Right cardiac atrium (tissue), 5 donors: ENCODE measurements at regions not wholly inside any gene's neighbourhood (a gene's known extent, or its start where the extent isn't known, plus 50 kb on each side); places are given as distances from the start of the nearest gene placed in this dataset.

ENCODE experiments used
- ATAC-seq, 2 donors: fragments of 200-7000 bp; cut with Tn5 transposase; one replicate each; pipeline versions ENCODE4 v1.8.0 to v1.9.1; 2020; ENCODE audit warnings: moderate library complexity in 2 of 2, mild to moderate bottlenecking in 1 of 2
- DNase-seq, 3 donors: peaks; one replicate each; pipeline ENCODE4 v3.0.0-alpha.2; 2020
- H3K27ac ChIP-seq: one replicate; pipeline ENCODE4 v1.5.1; 2013; ENCODE audit warnings: mild to moderate bottlenecking, low read length, control low read depth, moderate library complexity
- H3K27me3 ChIP-seq: one replicate; pipeline ENCODE4 v1.6.1; 2013; ENCODE audit not compliant: control insufficient read depth, insufficient read depth
- H3K4me1 ChIP-seq: one replicate; pipeline ENCODE4 v1.6.1; 2013; ENCODE audit warnings: low read length; ENCODE audit not compliant: control insufficient read depth, insufficient read depth
- H3K4me3 ChIP-seq: one replicate; pipeline ENCODE4 v1.5.1; 2013; ENCODE audit warnings: low read length, control low read depth
- H3K9me3 ChIP-seq: one replicate; pipeline ENCODE4 v1.6.1; 2013; ENCODE audit warnings: low read length; ENCODE audit not compliant: control insufficient read depth
- WGBS: extraction: QIAGEN DNeasy Blood & Tissue Kit; methylation state at CpG from one replicate; pipeline ENCODE4 v1.1.7; 2013; 5-methylcytosine and 5-hydroxymethylcytosine counted together
- intact Hi-C, 4 donors: fragments of 100-400 bp; cut with DNase I; formaldehyde crosslinking; loops; one replicate each; pipeline versions ENCODE4 v1.11.0 to v1.14.0; 2022 to 2023
- donor health status: healthy with polysubstance abuse.
- donor health status: DM: no; HTN: yes; CAD: no.
- donor health status: DM: no; HTN: no; CAD: no.
- donor health status: DM: no; HTN: yes; CAD: no; lungs with severe emphysema.
- donor health status: DM: yes; HTN: yes; CAD: no.

GRCh38 chr2:128472789-128473174, 154.1 kb upstream of the HS6ST1 start:
- intact Hi-C loops, result no loop called here
- peak; percentile 47 to 51 for ATAC-seq
- Histone ChIP-seq H3K27ac (no peak overlapping the region), H3K9me3 (peaks cover 4% of the 10 kb centered on the region), H3K4me1 (peaks cover 2% of the 10 kb centered on the region), H3K27me3 (no peaks in the 10 kb centered on the region), H3K4me3 (peak overlapping the region; percentile 19)
- DNase-seq, result no peak
- 11% methylated on average over 5 of the region's 5 CpGs for WGBS

- DNase-seq, result peak; percentile 70 to 82 (median 76)
- peaks cover 4% of the 10 kb centered on the region for H3K9me3 ChIP-seq
- H3K4me1 ChIP-seq, result peaks cover 2% of the 10 kb centered on the region
- 16% methylated on average over 26 of the region's 26 CpGs for WGBS
- ATAC-seq, result peak; percentile 82 to 87
- no peaks in the 10 kb centered on the region for H3K27me3 ChIP-seq
- H3K4me3 ChIP-seq, result peak overlapping the region; percentile 19
- peak overlapping the region; percentile 20 for H3K27ac ChIP-seq
- intact Hi-C loops, result no loop called here
Observed at GRCh38 chr2:128473175-128474035, 154.7 kb upstream of the HS6ST1 start.

GRCh38 chr2:128474036-128474955, 155.6 kb upstream of the HS6ST1 start:
- Histone ChIP-seq H3K27ac (no peak overlapping the region), H3K4me3 (no peak overlapping the region), H3K27me3 (no peaks in the 10 kb centered on the region), H3K4me1 (peaks cover 2% of the 10 kb centered on the region), H3K9me3 (peaks cover 4% of the 10 kb centered on the region)
- intact Hi-C loops, result no loop called here
- WGBS, result 77% methylated on average over 10 of the region's 10 CpGs
- no peak for DNase-seq
- ATAC-seq, result peak; percentile 3 to 9

GRCh38 chr2:128474962-128475361, 156.3 kb upstream of the HS6ST1 start:
- H3K27ac ChIP-seq, result no peak overlapping the region
- peaks cover 2% of the 10 kb centered on the region for H3K4me1 ChIP-seq
- peaks cover under 1% of the 10 kb centered on the region for H3K9me3 ChIP-seq
- intact Hi-C loops, result no loop called here
- DNase-seq (no peak), ATAC-seq (no peak)
- 93% methylated on average over 5 of the region's 5 CpGs for WGBS
- H3K27me3 ChIP-seq, result no peaks in the 10 kb centered on the region
- no peak overlapping the region for H3K4me3 ChIP-seq

- Histone ChIP-seq H3K27ac (no peak overlapping the region), H3K9me3 (no peaks in the 10 kb centered on the region), H3K4me3 (no peak overlapping the region), H3K4me1 (peaks cover 2% of the 10 kb centered on the region), H3K27me3 (no peaks in the 10 kb centered on the region)
- ATAC-seq (no peak), DNase-seq (no peak)
- intact Hi-C loops, result no loop called here
- WGBS, result 92% methylated on average over 17 of the region's 17 CpGs
Observed at GRCh38 chr2:128475427-128476211, 157.0 kb upstream of the HS6ST1 start.

- Histone ChIP-seq H3K4me1 (peaks cover 2% of the 10 kb centered on the region), H3K4me3 (no peak overlapping the region), H3K9me3 (no peaks in the 10 kb centered on the region), H3K27me3 (no peaks in the 10 kb centered on the region), H3K27ac (no peak overlapping the region)
- 92% methylated on average over 12 of the region's 12 CpGs for WGBS
- ATAC-seq (no peak), DNase-seq (no peak)
- intact Hi-C loops, result no loop called here
Observed at GRCh38 chr2:128477026-128477820, 158.6 kb upstream of the HS6ST1 start.

GRCh38 chr2:128477891-128478290, 159.2 kb upstream of the HS6ST1 start:
- Histone ChIP-seq H3K27me3 (no peaks in the 10 kb centered on the region), H3K27ac (no peak overlapping the region), H3K9me3 (no peaks in the 10 kb centered on the region), H3K4me3 (no peak overlapping the region), H3K4me1 (peaks cover 2% of the 10 kb centered on the region)
- ATAC-seq (no peak), DNase-seq (no peak)
- intact Hi-C loops, result no loop called here
- WGBS, result 97% methylated on average over 2 of the region's 2 CpGs

- Histone ChIP-seq H3K4me1 (no peaks in the 10 kb centered on the region), H3K27me3 (no peaks in the 10 kb centered on the region), H3K4me3 (no peak overlapping the region), H3K27ac (no peak overlapping the region), H3K9me3 (no peaks in the 10 kb centered on the region)
- DNase-seq (no peak), ATAC-seq (no peak)
- 91% methylated on average over 34 of the region's 34 CpGs for WGBS
- intact Hi-C loops, result no loop called here
Observed at GRCh38 chr2:128485761-128486639, 167.3 kb upstream of the HS6ST1 start.

- intact Hi-C loops, result no loop called here
- H3K9me3 ChIP-seq, result no peaks in the 10 kb centered on the region
- ATAC-seq, result no peak
- H3K4me1 ChIP-seq, result no peaks in the 10 kb centered on the region
- no peaks in the 10 kb centered on the region for H3K27me3 ChIP-seq
- no peak overlapping the region for H3K27ac ChIP-seq
- DNase-seq, result no peak
- 82% methylated on average over 15 of the region's 15 CpGs for WGBS
- H3K4me3 ChIP-seq, result no peak overlapping the region
Observed at GRCh38 chr2:128486640-128487375, 168.1 kb upstream of the HS6ST1 start.
